Mucosa of descending colon (tissue), 3 donors: ENCODE measurements at regions not wholly inside any gene's neighbourhood (a gene's known extent, or its start where the extent isn't known, plus 50 kb on each side); places are given as distances from the start of the nearest gene placed in this dataset.

ENCODE experiments used
- ATAC-seq: fragments of 200-7000 bp; cut with Tn5 transposase; one replicate; pipeline ENCODE4 v1.9.1; 2020; ENCODE audit warnings: mild to moderate bottlenecking, moderate library complexity
- DNase-seq, 3 donors: peaks; one replicate each; pipeline ENCODE4 v3.0.0-alpha.2; 2020
- H3K36me3 ChIP-seq: fragments of 200-600 bp; one replicate; pipeline ENCODE4 v1.8.0; 2021; ENCODE audit warnings: low read depth, mild to moderate bottlenecking
- H3K4me1 ChIP-seq: fragments of 200-600 bp; one replicate; pipeline ENCODE4 v1.8.0; 2021; ENCODE audit warnings: low read depth, mild to moderate bottlenecking
- H3K4me3 ChIP-seq: fragments of 200-600 bp; one replicate; pipeline ENCODE4 v1.8.0; 2021; ENCODE audit warnings: mild to moderate bottlenecking
- H3K9me3 ChIP-seq: fragments of 200-600 bp; one replicate; pipeline ENCODE4 v1.8.0; 2021; ENCODE audit warnings: mild to moderate bottlenecking
- CTCF ChIP-seq: fragments of 200-600 bp; IDR thresholded peaks from one replicate; pipeline ENCODE4 v1.8.0; 2022; ENCODE audit warnings: antibody characterized with exemption, mild to moderate bottlenecking
- intact Hi-C, 2 donors: fragments of 100-400 bp; cut with DNase I in 1 of 2; cut with micrococcal nuclease in 1 of 2; formaldehyde crosslinking; loops; one replicate each; pipeline versions ENCODE4 v1.11.0 to v1.11.1; 2022; cut with DNase I, micrococcal nuclease
- donor health status: DM: no; HTN: no; CAD: no; lungs with moderate emphysema.
- donor health status: DM: no; HTN: no; CAD: no.
- donor health status: DM: no; HTN: yes; CAD: no.

- ATAC-seq = no peak
- intact Hi-C loops = no loop called here
Observed at GRCh38 chr4:23268072-23268771, 575.5 kb downstream of the GBA3 start.

GRCh38 chr4:23266401-23266800 lies 573.7 kb downstream of the GBA3 start:
- H3K4me1 ChIP-seq = no peaks in the 10 kb centered on the region
- H3K4me3 ChIP-seq = no peak overlapping the region
- H3K36me3 ChIP-seq = no peaks in the 10 kb centered on the region
- ATAC-seq (no peak), DNase-seq (no peak)
- TF ChIP-seq CTCF = no peak
- intact Hi-C loops = no loop called here
- no peaks in the 10 kb centered on the region for H3K9me3 ChIP-seq

More at GRCh38 chr4:23268072-23268771, 575.5 kb downstream of the GBA3 start:
- Histone ChIP-seq H3K4me1 (no peaks in the 10 kb centered on the region), H3K4me3 (no peak overlapping the region), H3K9me3 (no peaks in the 10 kb centered on the region), H3K36me3 (no peaks in the 10 kb centered on the region)
- no peak for DNase-seq
- no peak for TF ChIP-seq CTCF

- Histone ChIP-seq H3K4me1 (no peaks in the 10 kb centered on the region), H3K36me3 (no peaks in the 10 kb centered on the region), H3K9me3 (no peaks in the 10 kb centered on the region), H3K4me3 (no peak overlapping the region)
- intact Hi-C loops = no loop called here
- ATAC-seq (no peak), DNase-seq (no peak)
- TF ChIP-seq CTCF = no peak
Observed at GRCh38 chr4:23260511-23260910, 567.8 kb downstream of the GBA3 start.

- intact Hi-C loops = no loop called here
- no peak for TF ChIP-seq CTCF
- Histone ChIP-seq H3K4me1 (no peaks in the 10 kb centered on the region), H3K36me3 (no peaks in the 10 kb centered on the region), H3K9me3 (no peaks in the 10 kb centered on the region), H3K4me3 (no peak overlapping the region)
- ATAC-seq = no peak
- no peak for DNase-seq
Observed at GRCh38 chr4:23245203-23245832, 552.6 kb downstream of the GBA3 start.

- no peak for TF ChIP-seq CTCF
- no peaks in the 10 kb centered on the region for H3K36me3 ChIP-seq
- ATAC-seq (no peak), DNase-seq (no peak)
- intact Hi-C loops = no loop called here
- H3K9me3 ChIP-seq = no peaks in the 10 kb centered on the region
- H3K4me1 ChIP-seq = no peaks in the 10 kb centered on the region
- no peak overlapping the region for H3K4me3 ChIP-seq
Observed at GRCh38 chr4:23242962-23243361, 550.2 kb downstream of the GBA3 start.
